Activated CD4-positive, alpha-beta T cell treated with anti-CD3 and anti-CD28 coated beads for 36 hours (primary cell): ENCODE measurements at regions not wholly inside any gene's neighbourhood (a gene's known extent, or its start where the extent isn't known, plus 50 kb on each side); places are given as distances from the start of the nearest gene placed in this dataset.

Experiments used
- ATAC-seq: fragments of 200-7000 bp; cut with Tn5 transposase; one replicate; pipeline ENCODE4 v1.10.0; 2021; ENCODE audit warnings: mild to moderate bottlenecking, moderate library complexity
- CTCF ChIA-PET: fragments of 350-600 bp; sonication (Branson Sonifier 250); formaldehyde crosslinking; loops from one replicate; lab custom pipeline; 2021; ENCODE audit warnings: antibody characterized with exemption; lab: Charles Lee
- POLR2A ChIA-PET: fragments of 350-600 bp; sonication (Branson Sonifier 250); formaldehyde crosslinking; loops from one replicate; lab custom pipeline; 2021; ENCODE audit warnings: antibody characterized with exemption, inconsistent platforms; lab: Charles Lee
- DNase-seq: peaks from one replicate; pipeline ENCODE4 v3.0.0-alpha.2; 2020
- H3K27ac Mint-ChIP-seq: one replicate; pipeline ENCODE4 v1.8.0; 2021; ENCODE audit warnings: mixed read lengths
- H3K27me3 Mint-ChIP-seq: one replicate; pipeline ENCODE4 v1.8.0; 2021; ENCODE audit warnings: mixed read lengths
- H3K36me3 Mint-ChIP-seq: one replicate; pipeline ENCODE4 v1.8.0; 2021; ENCODE audit warnings: low read depth, mixed read lengths
- H3K4me1 Mint-ChIP-seq: one replicate; pipeline ENCODE4 v1.8.0; 2021; ENCODE audit warnings: mixed read lengths
- H3K4me3 Mint-ChIP-seq: one replicate; pipeline ENCODE4 v1.8.0; 2021; ENCODE audit warnings: mild to moderate bottlenecking, moderate library complexity, mixed read lengths
- H3K9me3 Mint-ChIP-seq: one replicate; pipeline ENCODE4 v1.8.0; 2021; ENCODE audit warnings: low read depth, mixed read lengths
- intact Hi-C, 2 experiments: fragments of 100-400 bp; cut with DNase I in 1 of 2; cut with micrococcal nuclease in 1 of 2; formaldehyde crosslinking; loops; one replicate each; pipeline versions ENCODE4 v1.14.2 to v1.15.1; 2022 to 2024; cut with DNase I, micrococcal nuclease

DNA sequence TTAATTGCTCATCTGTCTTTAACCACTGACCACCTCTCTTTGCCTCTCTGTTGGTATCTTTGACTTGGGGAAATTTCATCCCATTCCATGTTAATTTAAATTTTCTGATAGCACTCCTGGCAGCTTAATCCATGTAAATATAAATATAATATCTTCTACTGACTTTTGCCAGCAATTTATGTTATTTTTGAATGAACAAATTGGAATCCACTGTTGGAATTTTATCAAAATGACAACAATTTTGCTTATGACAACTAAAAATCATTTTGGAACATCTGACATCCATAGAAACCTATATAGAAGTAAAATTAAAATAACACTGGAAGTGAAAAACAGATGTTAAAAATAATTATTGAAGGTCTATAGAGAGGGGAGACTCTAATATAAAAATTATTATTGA is 176.5 kb upstream of the AKR1E2 start:
- H3K27me3 Mint-ChIP-seq, result peaks cover 7% of the 10 kb centered on the region
- ChIA-PET CTCF (no interaction called here), POLR2A (no interaction called here)
- no peaks in the 10 kb centered on the region for H3K36me3 Mint-ChIP-seq
- intact Hi-C loops, result no loop called here
- H3K27ac Mint-ChIP-seq, result no peak overlapping the region
- no peaks in the 10 kb centered on the region for H3K9me3 Mint-ChIP-seq
- no peak overlapping the region for H3K4me3 Mint-ChIP-seq
- peaks cover 36% of the 10 kb centered on the region for H3K4me1 Mint-ChIP-seq
- DNase-seq, result no peak
- no peak for ATAC-seq

DNA sequence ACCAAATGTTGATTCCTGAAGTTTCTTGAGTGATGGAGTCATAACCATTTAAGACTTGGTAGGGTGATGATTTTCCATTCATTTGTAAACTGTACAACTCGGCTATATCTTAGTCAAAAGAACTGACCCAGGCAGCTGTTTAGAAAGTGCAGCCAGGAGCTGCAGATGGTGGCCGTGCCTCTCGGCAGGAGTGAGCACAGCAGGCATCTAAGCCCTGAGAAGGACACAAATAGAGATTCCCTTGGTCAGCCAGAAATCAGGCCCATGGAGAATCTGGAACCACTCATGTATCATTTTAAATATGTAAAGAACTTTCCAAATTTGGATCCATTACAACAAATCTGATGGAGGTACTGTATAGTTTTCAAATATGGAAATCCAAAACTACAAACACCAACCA is 177.0 kb upstream of the AKR1E2 start:
- peaks cover 7% of the 10 kb centered on the region for H3K27me3 Mint-ChIP-seq
- ATAC-seq (no peak), DNase-seq (no peak)
- no peaks in the 10 kb centered on the region for H3K36me3 Mint-ChIP-seq
- H3K4me1 Mint-ChIP-seq, result peaks cover 35% of the 10 kb centered on the region
- ChIA-PET POLR2A (no interaction called here), CTCF (no interaction called here)
- H3K4me3 Mint-ChIP-seq, result no peak overlapping the region
- no peaks in the 10 kb centered on the region for H3K9me3 Mint-ChIP-seq
- intact Hi-C loops, result no loop called here
- no peak overlapping the region for H3K27ac Mint-ChIP-seq

DNA sequence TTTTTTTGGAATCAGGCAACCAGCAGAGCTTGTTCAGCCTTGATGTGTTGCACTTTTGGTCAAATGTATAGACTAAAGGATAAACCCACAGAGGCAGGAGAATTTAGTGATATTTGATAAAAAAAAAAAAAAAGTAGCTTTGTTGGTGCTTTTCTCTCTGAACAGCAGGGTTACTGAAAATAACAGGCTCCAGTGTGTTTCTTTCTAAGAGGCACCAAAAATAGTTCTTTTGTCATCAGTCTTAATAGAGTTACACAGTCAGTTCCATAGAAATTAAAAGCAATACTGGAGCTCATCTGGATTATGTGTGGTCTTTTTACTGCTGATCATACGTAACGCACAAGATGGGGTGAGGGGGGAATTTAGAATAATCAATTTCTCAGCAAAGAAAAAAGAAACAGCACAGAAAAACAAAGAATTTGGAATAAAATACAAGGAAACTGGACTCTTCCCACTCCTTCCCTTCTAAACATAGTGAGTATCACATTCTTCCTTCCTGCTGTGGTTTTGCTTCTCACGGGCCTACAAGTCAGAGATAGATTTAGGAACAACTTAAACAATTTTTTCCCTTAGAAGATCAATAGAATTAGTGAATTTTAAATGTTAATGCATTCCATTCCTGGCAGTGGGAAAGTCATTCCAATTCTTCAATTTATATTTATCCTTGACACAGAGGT is 178.8 kb upstream of the AKR1E2 start:
- ChIA-PET POLR2A (no interaction called here), CTCF (no interaction called here)
- H3K27ac Mint-ChIP-seq, result no peak overlapping the region
- intact Hi-C loops, result no loop called here
- DNase-seq (no peak), ATAC-seq (no peak)
- H3K36me3 Mint-ChIP-seq, result no peaks in the 10 kb centered on the region
- no peak overlapping the region for H3K4me3 Mint-ChIP-seq
- H3K9me3 Mint-ChIP-seq, result no peaks in the 10 kb centered on the region
- peaks cover 7% of the 10 kb centered on the region for H3K27me3 Mint-ChIP-seq
- H3K4me1 Mint-ChIP-seq, result peaks cover 22% of the 10 kb centered on the region

DNA sequence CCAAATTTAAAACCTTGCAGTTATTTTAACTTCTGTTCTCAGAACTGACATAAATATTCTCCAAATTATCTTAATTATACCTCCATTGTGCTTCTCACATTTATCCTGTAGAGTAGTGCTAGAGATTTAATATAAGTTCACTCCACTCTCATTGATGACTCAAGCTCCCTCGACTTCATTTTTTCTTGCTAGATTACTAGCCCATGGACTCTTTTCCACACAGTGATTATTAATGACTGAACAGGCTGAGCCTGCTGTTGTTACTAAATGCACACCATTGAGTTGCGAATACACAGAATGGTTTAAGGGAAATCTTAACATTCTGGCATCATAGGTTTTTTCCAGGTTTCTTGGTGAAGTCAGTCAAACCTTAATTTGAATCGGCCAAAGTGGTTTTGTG is 179.5 kb upstream of the AKR1E2 start:
- Mint-ChIP-seq H3K4me3 (no peak overlapping the region), H3K27ac (no peak overlapping the region), H3K9me3 (no peaks in the 10 kb centered on the region), H3K36me3 (no peaks in the 10 kb centered on the region), H3K27me3 (peaks cover 7% of the 10 kb centered on the region), H3K4me1 (peaks cover 15% of the 10 kb centered on the region)
- intact Hi-C loops, result no loop called here
- DNase-seq (no peak), ATAC-seq (no peak)
- ChIA-PET POLR2A (no interaction called here), CTCF (no interaction called here)

DNA sequence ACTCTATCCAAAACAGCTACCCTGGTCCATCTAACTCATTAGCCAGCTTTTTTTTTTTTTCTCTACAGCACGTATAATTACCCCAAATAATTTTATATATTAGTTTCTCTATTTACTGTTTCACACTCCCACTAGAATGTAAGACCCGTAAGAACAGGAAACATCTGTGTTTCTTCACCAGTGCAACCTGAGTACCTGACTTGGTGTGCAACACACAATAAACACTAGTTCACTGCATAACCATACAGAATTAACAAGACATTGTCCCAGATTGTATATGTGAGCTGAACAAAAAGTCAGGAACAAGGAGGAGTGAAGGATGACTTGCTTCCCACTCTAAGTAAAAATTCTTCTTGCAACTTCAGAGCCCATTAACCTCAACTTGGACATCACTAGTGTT is 180.2 kb upstream of the AKR1E2 start:
- DNase-seq (no peak), ATAC-seq (no peak)
- Mint-ChIP-seq H3K36me3 (no peaks in the 10 kb centered on the region), H3K4me1 (peaks cover 8% of the 10 kb centered on the region), H3K4me3 (no peak overlapping the region), H3K27me3 (peaks cover 7% of the 10 kb centered on the region), H3K9me3 (no peaks in the 10 kb centered on the region), H3K27ac (no peak overlapping the region)
- ChIA-PET CTCF (no interaction called here), POLR2A (no interaction called here)
- intact Hi-C loops, result no loop called here

DNA sequence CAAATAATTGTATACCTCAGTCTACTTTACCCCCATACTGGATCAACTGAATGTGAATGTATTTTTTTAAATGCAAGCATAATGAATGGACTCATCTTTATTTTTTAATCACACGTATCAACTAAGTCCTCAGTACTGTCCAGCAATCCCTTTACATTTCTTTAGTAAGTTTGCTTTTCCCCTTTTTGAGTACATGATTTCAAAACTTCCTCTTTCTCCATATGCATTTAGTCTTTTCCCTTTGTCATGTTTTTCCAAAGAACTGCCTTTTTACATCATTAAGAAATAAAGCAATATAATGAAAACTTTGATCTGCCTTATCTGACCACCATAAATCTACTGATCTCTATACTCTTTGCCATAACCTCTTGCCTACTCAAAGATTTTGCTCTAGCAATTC is 182.5 kb upstream of the AKR1E2 start:
- Mint-ChIP-seq H3K36me3 (no peaks in the 10 kb centered on the region), H3K4me3 (no peak overlapping the region), H3K27me3 (peaks cover 4% of the 10 kb centered on the region), H3K9me3 (no peaks in the 10 kb centered on the region), H3K27ac (no peak overlapping the region), H3K4me1 (peaks cover 3% of the 10 kb centered on the region)
- no peak for DNase-seq
- no peak for ATAC-seq
- POLR2A ChIA-PET, result no interaction called here
- intact Hi-C loops, result no loop called here
- CTCF ChIA-PET, result no interaction called here

DNA sequence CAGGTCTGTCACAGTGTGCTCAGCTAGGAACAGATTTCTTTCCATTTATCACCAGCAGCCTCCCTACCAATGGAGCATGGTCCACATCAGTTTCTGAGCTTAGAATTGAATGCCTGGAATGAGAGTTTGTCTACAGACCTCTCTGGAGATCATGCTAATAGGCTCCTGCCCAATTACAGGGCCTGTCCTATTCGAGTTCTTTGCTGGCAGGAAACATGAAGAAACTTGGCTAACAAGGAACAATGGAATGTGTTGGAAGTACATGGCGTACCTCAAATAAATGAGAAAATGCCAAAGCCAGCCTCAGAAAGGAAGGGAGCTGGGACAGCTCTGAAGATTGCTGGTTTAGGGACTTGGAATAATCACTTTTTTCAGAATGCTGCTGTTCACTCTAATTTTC is 186.0 kb upstream of the AKR1E2 start:
- Mint-ChIP-seq H3K4me1 (no peaks in the 10 kb centered on the region), H3K27me3 (no peaks in the 10 kb centered on the region), H3K36me3 (no peaks in the 10 kb centered on the region), H3K4me3 (no peak overlapping the region), H3K9me3 (no peaks in the 10 kb centered on the region), H3K27ac (no peak overlapping the region)
- ChIA-PET CTCF (no interaction called here), POLR2A (interaction anchor here (0.6 kb wide), 1 partner anchor 26 kb away, joined by 3 read pairs; no protein-coding TSS in a partner anchor)
- no peak for ATAC-seq
- intact Hi-C loops, result no loop called here
- no peak for DNase-seq

DNA sequence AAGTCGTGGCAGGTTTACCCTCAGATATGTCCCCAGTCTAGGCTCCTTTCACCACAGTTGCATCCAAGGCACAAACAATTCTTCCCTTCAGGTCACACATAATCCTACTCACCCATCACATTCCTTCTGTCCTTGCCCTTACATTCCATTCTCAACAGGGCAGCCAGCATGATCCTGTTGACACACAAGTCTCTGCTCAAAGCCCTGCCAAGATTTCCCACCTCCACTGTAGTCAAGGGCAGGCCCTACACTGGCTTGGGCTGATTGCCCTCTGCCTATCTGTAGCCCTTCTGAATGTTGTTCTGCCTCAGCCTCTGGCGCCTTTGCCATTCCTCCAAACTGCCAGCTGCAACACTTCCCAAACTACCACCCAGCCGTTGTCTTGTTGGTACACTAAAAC is 187.9 kb upstream of the AKR1E2 start:
- Mint-ChIP-seq H3K36me3 (no peaks in the 10 kb centered on the region), H3K27ac (no peak overlapping the region), H3K4me3 (no peak overlapping the region), H3K9me3 (no peaks in the 10 kb centered on the region), H3K27me3 (no peaks in the 10 kb centered on the region), H3K4me1 (no peaks in the 10 kb centered on the region)
- POLR2A ChIA-PET, result no interaction called here
- CTCF ChIA-PET, result interaction anchor here (0.7 kb wide), 1 partner anchor 14 kb away, joined by 3 read pairs; no protein-coding TSS in a partner anchor
- intact Hi-C loops, result no loop called here
- no peak for DNase-seq
- ATAC-seq, result no peak

DNA sequence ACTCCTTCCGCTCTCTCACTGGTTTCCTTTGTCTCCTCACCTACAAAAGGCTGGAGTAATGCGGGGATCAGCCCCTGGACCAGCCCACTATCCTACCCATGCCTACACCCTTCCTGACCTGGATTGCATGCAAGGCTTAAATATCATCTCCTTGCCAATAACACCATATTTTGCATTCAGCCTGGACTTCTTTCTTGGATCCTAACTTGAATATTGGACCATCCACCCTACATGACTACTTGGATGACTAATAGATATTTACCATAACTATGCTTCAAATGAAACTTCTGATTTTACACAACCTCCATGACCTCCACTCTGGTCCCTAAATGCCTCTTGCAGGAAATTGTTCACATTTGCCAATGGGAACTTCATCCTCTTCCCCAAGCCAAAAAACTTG is 188.3 kb upstream of the AKR1E2 start:
- Mint-ChIP-seq H3K4me1 (no peaks in the 10 kb centered on the region), H3K9me3 (no peaks in the 10 kb centered on the region), H3K27ac (no peak overlapping the region), H3K4me3 (no peak overlapping the region), H3K27me3 (no peaks in the 10 kb centered on the region), H3K36me3 (no peaks in the 10 kb centered on the region)
- intact Hi-C loops, result no loop called here
- ChIA-PET POLR2A (no interaction called here), CTCF (no interaction called here)
- ATAC-seq (no peak), DNase-seq (no peak)

DNA sequence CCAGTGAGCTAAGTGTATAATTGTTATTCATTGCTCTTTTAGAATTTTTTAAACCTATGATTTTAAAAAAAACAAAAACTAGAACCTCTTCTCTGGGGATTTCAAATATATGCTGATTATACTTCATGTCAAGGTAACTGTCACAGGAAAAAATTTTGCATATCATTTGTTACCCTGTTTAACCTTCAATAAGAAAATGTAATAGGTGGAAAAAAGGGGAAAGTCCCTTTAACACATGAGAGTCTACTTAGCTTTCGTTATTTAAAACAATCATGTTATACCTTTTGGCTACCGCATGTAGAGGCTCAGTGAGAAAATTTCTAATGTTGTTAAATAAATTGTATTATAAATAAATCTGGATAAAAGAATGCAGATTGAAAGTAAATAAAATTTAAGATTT is 190.1 kb upstream of the AKR1E2 start:
- Mint-ChIP-seq H3K4me3 (no peak overlapping the region), H3K27me3 (no peaks in the 10 kb centered on the region), H3K27ac (no peak overlapping the region), H3K4me1 (no peaks in the 10 kb centered on the region), H3K36me3 (no peaks in the 10 kb centered on the region), H3K9me3 (no peaks in the 10 kb centered on the region)
- ChIA-PET POLR2A (no interaction called here), CTCF (no interaction called here)
- intact Hi-C loops, result no loop called here
- DNase-seq (no peak), ATAC-seq (no peak)

DNA sequence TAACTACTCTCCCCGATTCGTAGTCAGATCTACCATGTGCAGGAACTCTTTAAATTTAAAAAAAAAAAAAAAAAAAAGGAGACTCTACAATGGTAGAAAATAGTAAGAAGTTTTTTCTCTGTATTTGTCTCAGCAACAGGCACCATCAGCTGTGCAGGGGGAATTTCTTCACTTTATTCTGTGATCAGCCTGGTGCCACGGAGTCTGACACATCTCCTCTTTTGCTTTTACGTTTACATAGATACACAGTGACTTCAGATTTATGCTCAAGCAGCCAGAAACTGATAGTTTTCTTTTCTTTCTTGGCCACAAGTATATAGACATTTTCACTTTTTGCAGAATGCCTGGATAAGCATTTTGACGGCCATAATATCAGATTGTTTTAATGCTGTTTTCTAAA is 190.6 kb upstream of the AKR1E2 start:
- no peak overlapping the region for H3K27ac Mint-ChIP-seq

DNA sequence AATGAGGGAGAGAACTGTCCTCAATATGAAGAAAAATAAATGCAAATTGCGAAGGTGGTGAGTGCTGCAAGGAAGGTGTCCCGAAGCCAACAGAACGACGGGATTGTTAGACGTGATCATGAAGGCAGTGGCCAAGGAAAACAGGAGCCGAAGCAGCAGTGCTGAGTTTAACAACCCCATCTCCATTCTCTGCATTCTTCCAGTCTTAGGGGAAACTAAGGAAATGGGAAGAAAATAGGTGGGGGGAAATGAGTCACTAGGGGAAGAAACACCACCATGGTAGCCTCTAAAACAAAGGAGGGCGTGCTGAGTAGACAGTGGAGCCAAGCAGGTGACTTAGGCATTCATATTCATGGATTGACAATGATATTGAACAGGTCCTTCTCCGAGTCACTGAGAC is 192.2 kb upstream of the AKR1E2 start:
- intact Hi-C loops, result no loop called here
- DNase-seq (no peak), ATAC-seq (no peak)
- Mint-ChIP-seq H3K27me3 (no peaks in the 10 kb centered on the region), H3K9me3 (no peaks in the 10 kb centered on the region), H3K27ac (no peak overlapping the region), H3K4me3 (no peak overlapping the region), H3K4me1 (no peaks in the 10 kb centered on the region), H3K36me3 (no peaks in the 10 kb centered on the region)
- ChIA-PET POLR2A (no interaction called here), CTCF (no interaction called here)

More for the DNA sequence above, 190.6 kb upstream of the AKR1E2 start:
- DNase-seq (no peak), ATAC-seq (no peak)
- no peaks in the 10 kb centered on the region for H3K9me3 Mint-ChIP-seq
- ChIA-PET CTCF (no interaction called here), POLR2A (no interaction called here)
- no peaks in the 10 kb centered on the region for H3K27me3 Mint-ChIP-seq
- H3K4me1 Mint-ChIP-seq, result no peaks in the 10 kb centered on the region
- no peak overlapping the region for H3K4me3 Mint-ChIP-seq
- intact Hi-C loops, result no loop called here
- no peaks in the 10 kb centered on the region for H3K36me3 Mint-ChIP-seq

DNA sequence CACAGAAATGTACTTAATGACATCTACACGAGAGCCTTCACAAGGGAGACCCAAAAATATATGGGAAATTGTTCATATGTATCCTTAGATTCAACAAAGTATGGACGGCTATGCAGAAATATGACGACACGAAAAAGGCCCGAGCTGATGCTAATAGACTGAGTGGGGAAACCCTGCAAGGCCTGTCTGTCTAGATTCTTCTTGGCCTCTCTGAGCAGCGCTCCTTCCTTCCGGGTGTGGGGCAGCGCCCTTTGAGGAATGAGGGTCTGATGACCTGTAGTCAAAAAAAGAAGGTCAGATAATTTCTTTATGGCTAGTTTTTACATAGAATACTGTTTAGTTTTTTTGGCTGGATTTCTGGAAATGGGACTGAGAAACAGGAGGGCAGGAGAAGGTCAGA is 192.8 kb upstream of the AKR1E2 start:
- no peak overlapping the region for H3K27ac Mint-ChIP-seq
- H3K9me3 Mint-ChIP-seq, result no peaks in the 10 kb centered on the region
- DNase-seq (no peak), ATAC-seq (no peak)
- no peaks in the 10 kb centered on the region for H3K4me1 Mint-ChIP-seq
- H3K4me3 Mint-ChIP-seq, result no peak overlapping the region
- no peaks in the 10 kb centered on the region for H3K36me3 Mint-ChIP-seq
- POLR2A ChIA-PET, result no interaction called here
- no peaks in the 10 kb centered on the region for H3K27me3 Mint-ChIP-seq
- CTCF ChIA-PET, result no interaction called here
- intact Hi-C loops, result no loop called here
